HG02798 (cell line): ENCODE measurements at regions not wholly inside any gene's neighbourhood (a gene's known extent, or its start where the extent isn't known, plus 50 kb on each side); places are given as distances from the start of the nearest gene placed in this dataset.

Experiments
- ATAC-seq: cut with Tn5 transposase; IDR thresholded peaks from one replicate; pipeline ENCODE4 v1.9.1; 2021; ENCODE audit warnings: mild to moderate bottlenecking; ENCODE audit not compliant: unreplicated experiment, poor library complexity

DNA sequence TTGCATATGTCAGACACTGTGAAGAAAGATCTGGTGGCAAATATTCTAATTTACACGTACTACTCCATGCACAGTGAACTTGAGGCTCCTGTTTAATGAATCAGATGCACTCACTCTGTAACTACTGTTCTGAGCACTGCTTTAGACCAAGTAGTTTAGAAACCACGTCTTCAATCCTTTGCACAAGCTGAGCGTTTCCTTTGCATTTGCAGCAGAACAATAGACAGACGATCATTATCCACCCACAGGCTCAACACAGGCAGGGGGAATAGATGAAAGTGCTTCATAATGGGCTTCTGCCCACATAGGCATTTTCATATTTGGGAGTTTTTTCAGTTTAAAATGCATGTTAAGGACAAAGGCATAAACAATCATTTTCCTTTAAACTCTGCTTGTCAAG, 423.3 kb upstream of the ADAMTS16 start:
- ATAC-seq = no peak

DNA sequence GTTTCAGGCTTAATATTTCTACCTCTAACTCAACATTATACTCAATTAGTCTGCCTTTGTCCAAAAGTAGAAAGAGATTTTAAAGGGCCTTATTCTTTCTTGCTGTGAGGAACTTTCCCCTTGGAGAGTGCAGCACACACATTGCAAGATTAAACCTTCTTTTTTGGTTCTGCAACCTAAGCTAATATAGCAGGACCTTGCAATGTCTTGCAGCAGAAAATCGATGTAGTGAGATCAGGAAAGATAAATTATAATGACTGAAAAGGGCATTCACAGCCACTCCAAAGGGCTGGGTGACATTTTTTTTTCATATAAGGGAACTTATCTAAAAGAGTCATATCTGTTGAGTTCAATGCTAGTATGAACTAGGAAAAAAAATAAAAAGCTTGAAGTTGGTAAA, 422.7 kb upstream of the ADAMTS16 start:
- ATAC-seq = no peak

DNA sequence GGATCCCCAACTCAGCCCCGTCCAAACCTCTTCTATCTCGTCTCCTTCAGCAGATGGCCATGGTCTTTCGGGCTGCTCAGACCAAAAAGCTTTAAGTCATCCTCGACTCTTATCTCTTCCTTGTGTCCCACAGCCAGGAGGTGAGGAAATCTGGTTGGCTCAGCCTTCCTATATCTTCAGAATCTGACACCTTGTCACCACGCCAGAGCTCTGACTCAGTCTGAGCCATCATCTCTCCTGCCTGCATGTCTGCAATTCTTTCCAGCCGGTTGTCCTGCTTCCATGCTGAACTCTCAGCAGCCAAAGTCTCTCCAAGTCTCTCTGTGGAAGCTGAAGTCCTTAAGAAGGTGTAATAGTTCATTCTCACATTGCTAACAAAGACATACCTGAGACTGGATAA, 419.3 kb upstream of the ADAMTS16 start:
- ATAC-seq = no peak

DNA sequence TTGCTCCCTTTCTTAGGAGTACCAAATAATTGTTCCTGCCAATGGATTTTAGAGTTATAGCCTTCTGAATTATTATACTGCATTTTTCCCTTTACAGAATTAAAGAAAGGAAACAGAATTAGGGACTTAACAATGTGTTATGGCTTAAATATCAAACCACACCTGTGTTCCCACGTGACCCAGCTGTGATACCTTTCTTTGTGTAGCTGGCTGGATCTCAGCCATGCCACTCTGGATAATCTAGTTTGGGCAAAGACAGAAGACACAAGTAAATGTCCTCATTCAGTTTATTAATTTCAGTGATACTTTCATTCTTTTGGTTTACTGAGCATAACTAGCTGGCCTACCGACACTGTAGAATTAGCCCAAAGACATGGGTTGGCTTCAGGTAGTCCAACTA, 417.2 kb upstream of the ADAMTS16 start:
- ATAC-seq = no peak

DNA sequence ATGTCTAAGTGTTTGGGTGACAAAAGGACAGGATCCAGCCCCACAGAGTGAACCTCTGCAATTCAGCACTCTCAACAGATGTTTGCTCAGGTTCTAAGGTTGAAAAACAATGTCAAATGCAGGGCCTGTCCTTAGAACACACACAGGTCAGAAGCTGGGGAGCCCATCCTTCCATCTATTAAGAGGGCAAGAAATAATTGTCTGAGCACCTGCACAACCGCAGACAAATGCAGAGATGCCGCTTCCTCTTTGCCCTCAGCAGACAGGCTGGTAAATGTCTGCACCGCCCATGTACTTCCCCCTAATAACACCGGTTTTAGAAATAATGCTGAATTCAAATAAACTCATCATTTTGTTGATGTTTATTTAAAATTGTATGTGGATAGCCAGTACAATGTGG, 414.5 kb upstream of the ADAMTS16 start:
- ATAC-seq = no peak

DNA sequence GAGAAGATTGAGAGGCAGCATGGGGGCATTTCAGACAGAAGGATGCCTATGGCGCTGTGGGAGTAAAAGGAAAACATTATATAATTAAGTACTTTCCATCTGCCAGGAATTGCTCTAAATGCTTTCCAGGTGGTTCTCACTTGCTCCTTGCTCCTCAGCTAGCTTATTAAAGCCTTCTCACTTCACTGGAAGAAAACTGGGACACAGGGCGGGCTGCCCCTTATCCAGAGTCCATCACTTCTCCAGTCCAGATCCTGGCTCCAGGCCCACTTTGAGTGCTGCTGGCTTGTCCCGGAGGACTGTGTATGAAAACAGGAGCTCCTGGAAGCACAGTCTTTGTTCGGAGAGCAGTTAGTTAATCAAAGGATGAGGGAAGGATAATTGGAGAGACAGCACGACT, 409.9 kb upstream of the ADAMTS16 start:
- ATAC-seq = no peak

DNA sequence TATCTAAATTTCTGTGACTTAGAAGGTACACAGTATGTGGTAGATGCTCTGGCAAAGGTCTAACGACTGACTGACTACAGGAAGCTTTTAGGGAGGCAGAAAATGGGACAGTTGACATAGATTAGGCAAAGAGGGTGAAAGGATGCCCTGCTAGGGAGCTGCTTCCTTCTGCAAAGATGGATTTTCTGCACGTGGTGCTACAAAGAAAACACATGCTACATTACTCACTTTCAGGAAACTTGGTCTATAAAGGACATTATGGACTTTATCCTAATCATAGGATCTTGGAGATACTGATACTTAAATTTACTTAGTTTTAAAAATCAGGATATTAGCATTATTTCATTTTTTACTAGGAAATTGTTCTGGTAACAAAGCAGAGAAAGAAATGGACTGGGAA, 405.8 kb upstream of the ADAMTS16 start:
- ATAC-seq = no peak

DNA sequence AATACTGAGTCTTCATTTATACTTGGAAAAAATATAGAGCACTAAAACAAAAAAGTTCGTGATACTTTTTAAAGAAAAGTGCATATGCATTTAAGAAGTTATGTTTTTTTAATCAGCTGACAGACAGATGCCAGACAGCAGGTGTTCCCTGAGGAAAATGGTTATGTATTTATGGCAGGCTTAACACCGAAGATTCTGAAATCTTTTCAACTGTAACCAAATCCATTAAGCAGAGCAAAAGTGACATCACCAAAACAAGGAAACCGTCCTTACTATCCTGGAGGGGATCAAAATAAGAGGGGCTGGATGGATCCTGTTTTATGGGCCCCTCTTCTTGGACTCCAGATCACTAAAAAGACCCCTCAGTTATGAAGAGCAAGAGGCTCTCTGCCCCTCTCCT, 404.9 kb upstream of the ADAMTS16 start:
- ATAC-seq = no peak

DNA sequence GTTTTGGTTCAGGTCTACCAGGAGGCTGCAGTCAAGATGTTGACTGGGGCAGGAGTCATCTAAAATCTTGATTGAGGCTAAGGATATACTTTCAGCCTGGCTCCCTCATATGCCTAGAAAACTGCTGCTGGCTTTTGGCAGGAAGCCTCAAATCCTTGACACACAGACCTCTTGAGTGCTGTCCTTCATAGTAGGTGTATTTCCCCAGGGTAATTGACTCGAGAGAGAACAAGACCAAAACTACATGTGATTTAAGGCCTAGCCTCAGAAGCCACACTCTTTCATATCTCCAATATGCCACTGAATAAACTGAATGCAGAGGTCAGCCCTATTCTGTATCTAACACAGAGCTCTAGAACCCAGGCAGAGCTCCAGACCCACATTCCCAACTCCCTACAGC, 402.3 kb upstream of the ADAMTS16 start:
- no peak for ATAC-seq

DNA sequence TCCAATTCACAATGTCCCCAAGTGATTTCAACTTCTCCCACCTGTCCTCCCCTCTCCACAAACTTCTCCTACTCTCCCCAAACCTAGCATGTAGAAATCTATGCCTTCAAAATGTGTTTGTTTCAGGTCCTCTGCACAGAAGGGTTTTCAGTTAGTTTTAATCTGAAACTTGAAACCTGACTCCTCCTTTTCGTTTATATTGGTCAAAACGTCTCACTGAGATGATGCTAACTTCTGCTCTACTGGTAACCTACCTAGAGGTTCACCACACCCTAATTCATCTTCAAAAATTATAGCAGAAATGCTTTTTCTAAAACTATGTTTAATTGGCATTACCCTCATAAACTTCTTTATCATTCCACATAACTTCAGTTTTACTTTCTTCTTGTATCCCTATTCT, 401.8 kb upstream of the ADAMTS16 start:
- ATAC-seq = no peak

DNA sequence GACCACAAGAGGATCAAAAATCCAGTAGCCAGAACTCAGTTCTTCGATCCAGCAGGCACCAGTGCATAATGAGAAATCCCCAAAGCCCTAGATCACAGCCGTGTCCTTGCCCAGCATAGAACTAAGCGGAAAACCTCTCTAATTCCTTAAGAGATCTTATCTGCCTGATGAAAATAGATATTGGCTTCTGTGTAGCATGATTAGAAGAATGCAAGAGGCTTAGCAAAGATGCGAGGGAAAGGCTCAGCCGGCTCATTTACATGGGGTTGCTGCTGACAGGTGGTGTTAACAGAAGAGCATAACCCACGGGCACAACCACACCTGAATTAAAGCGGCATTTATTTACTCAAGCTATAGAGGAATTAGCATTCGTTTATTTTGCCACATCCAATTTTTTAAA, 400.0 kb upstream of the ADAMTS16 start:
- no peak for ATAC-seq

DNA sequence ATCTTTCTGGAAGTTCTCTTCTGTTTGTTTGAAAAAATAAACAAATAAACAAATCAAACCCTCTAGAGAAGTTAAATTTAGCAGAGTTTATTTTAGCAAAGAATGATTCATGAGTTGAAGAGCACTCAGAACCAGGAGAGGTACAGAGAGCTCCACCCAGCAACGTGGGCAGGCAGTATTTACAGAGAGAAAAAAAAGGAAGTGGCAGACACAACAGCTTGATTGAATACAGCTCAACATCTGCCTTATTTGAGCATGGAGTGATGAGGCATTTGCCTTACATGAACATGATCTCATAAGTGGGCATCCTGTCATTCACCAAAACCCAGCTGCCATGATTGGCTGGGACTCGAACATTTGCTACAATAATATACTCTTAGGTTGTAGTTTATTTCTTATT, 381.6 kb upstream of the ADAMTS16 start:
- no peak for ATAC-seq

DNA sequence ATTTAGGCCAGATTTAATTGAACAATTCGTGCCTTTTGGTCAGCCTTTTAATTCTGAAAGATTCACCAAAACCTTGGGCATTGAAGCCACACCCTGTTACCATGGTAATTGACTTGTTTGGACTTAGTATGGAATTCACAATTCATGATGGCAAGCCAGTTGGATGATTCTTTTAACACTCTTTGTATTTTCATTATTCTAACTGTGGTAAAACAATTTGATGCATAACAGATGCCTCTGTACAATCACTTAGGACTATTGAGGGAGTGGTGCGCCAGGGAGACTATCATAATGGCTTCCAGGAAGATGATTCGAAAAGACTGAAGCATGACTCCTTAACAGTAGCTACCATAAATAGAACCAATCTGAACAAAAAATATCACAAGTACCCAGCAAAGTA, 381.1 kb upstream of the ADAMTS16 start:
- no peak for ATAC-seq

DNA sequence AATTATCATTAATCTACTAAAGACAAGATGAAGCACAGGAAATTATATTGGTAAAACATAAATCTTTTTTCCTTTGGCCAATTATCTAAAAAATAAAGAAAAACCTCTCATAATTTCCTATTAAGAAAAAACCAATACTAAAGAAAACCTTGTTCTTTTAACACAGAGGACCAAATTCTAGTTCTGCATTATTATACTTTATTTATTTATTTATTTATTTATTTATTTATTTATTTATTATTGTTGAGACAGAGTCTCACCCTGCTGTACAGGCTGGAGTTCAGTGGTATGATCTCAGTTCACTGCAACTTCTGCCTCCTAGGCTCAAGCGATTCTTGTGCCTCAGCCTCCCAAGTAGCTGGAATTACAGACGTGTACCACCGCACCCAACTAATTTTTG, 377.8 kb upstream of the ADAMTS16 start:
- no peak for ATAC-seq

DNA sequence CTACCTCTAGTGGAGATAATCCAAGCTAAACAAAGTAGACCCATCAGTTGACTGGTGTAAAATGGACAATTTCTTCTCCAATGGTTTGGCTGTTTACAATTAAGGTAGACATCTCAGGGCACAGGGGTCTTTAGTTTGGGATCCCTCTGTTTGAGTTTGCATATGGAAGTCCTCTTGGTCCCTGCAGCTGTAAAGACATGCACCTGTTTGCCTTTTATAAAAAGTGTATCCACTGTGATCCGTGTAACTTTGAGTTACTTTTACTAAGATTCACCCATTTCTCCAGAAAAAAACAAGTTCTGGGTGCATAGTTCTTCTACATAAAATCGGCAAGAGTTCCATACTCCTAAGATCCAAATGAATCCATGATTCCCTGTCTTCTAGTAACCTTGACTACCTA, 374.7 kb upstream of the ADAMTS16 start:
- ATAC-seq = no peak

DNA sequence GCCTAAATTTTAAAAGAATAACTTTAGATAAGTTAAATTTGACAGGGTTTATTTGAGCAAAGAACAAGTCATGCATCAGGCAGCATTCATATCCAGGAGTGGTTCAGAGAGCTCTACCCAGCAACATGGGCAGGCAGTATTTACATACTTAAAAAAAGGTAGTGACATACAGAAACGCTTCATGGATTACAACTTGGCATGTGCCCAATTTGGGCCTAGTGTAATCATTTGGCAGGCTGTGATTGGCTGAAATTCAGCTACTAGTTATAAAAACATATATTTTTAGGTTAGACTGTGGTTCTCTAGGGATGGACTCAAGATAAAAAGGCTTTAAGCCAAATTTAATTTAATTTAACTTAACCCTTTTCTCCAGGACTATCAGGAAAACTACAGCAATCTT, 374.0 kb upstream of the ADAMTS16 start:
- no peak for ATAC-seq

DNA sequence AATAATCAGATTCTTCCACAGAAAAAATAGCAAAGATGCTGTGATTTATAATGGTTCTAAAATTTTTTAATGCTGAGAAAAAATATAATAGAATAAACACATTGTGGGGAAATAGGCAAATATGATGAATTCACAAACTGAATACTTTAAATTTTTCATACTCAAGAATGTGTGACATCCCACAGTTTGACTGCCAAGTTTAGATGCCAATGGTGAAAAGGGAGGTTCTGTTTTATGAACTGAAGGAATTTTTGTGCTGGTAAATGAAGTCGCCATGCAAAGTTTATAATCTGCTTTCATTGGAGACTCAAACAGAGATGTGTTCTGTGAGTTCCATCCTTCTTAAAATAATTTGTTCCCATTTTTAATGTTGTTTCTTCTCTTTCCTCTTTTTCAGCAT, 367.5 kb upstream of the ADAMTS16 start:
- ATAC-seq = no peak

DNA sequence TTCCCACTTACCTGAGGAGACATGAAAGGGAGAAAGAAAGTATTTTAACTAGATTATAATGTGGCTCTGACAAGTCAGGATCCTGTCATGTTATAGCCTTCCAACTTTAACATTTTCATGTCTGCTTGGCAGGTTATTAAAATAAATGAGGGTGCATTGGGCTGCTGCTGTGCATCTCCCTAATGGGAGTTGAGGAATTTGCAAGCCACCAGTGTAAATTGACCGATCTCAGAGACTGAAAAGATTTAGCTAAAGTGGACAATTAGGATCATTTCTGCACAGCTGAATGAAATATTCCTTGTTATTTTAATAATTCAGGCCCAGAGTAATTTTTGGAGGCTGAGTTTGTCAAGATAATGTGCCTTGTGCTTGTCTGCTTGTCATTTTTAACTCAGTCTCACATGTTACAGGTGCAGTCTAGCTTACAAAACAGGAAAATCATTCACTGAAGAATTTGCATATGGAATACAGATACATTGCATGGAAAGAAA, 366.3 kb upstream of the ADAMTS16 start:
- ATAC-seq = no peak

DNA sequence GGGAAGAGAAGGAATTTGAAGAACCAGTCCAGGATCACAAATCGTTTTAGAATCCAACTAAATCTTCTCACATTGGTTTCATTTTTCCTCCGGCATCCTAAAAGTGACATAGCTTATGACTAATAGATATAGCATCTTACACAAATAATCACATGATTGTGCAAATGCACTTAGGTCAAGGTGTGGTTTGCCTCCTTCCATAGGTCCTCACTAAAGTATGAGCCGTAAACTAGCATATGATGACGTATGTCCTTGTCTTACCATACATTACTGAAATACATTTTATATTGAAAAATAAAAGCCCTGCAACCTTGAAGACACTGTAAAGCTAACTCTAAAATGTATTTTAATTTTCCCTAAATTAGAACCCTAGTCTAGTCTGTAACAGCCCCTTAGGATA, 362.7 kb upstream of the ADAMTS16 start:
- no peak for ATAC-seq

DNA sequence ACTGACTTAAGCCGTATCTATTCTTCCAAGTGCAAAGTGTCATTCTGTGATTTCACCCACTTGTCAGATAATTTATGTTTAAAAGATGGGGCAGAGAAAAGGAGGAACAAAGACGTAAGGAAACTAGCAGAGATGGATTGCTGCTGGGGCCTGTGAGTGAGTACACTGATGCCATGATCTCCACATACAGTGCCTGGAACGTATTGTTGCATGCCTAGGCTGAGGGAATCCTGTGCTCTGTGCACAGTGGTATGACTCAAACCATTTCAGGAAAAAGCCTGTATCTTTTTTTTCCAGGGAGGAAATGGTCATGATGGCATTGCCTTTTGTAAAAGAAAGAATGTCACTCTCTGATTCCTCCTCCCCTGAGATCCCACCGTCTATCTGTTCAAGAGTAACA, 359.5 kb upstream of the ADAMTS16 start:
- no peak for ATAC-seq

DNA sequence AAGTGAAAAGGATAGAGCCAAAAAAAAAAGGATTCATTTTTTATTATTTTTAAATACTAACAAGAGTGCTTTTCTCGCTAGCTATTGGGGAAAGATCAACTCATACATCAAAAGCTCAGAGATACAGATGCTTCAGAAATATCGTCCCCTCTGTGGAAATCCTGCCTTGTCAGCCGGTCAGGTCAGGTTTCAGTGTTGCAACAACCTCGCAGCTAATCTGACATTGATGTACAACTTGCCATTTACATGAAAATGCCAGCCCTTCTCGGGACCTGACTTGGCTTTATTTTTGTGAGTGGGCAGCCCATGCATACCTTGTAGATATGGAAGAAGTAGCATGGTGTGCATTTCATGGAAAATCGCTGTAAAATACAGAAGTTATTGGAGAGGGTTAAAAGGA, 358.8 kb upstream of the ADAMTS16 start:
- ATAC-seq = no peak

DNA sequence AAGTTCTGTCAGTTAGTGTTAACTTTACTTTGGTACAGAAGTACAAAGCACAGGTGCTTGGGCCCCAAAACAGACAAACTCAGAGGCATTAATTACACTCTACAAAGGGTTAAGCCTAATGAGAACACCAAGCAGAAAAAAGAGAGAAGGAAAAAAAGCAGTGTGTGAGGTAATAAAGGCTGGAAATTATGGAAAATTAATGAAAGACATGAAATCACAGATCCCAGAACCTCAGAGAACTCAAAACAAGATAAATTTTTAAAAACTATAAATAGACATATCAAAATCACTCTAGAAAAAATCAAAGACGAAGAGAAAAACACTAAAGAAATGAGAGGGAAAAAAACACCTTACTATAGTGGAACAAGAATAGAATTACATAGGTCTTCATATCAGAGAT, 354.2 kb upstream of the ADAMTS16 start:
- no peak for ATAC-seq

DNA sequence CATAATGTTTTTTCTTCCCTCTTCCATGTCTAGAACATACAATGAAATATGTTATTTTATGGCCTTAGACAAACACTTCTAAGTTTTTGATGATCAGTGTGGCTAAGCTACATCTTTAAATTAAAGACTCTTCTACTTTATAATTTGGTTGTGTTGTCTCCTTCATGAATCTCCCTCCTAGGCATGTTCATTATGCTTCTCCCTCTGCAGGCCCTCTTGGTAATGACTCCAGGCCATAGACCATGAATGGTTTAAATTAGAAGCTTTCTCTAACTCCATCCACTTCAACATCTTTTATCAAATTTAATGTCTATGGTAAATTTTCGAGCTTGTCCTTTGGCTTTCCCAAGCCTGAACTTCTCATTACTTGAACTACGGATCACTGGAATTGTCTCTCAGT, 342.7 kb upstream of the ADAMTS16 start:
- ATAC-seq = no peak
